HEK293 (cell line): ENCODE measurements at regions not wholly inside any gene's neighbourhood (a gene's known extent, or its start where the extent isn't known, plus 50 kb on each side); places are given as distances from the start of the nearest gene placed in this dataset.

ENCODE experiments used
- CTCF ChIP-seq: fragments of 450-650 bp; formaldehyde crosslinking; IDR thresholded peaks from 2 replicates; pipeline ENCODE4 v1.5.1; 2016; ENCODE audit warnings: missing biosample characterization, missing genetic modification characterization
- ZNF629 ChIP-seq: fragments of 450-650 bp; formaldehyde crosslinking; IDR thresholded peaks from 2 replicates; pipeline ENCODE4 v1.5.1; 2017; ENCODE audit warnings: missing biosample characterization, missing genetic modification characterization
- ZNF768 ChIP-seq: fragments of 450-650 bp; formaldehyde crosslinking; IDR thresholded peaks from 2 replicates; pipeline ENCODE4 v1.5.1; 2018; ENCODE audit warnings: missing biosample characterization, mild to moderate bottlenecking, missing genetic modification characterization
- TF ChIP-seq, protein P1 (sequence below): fragments of 450-650 bp; formaldehyde crosslinking; IDR thresholded peaks from 2 replicates; pipeline ENCODE4 v1.5.1; 2016; ENCODE audit warnings: missing biosample characterization, missing genetic modification characterization, low read depth

- no peak for TF ChIP-seq CTCF
- TF ChIP-seq, protein P1, sequence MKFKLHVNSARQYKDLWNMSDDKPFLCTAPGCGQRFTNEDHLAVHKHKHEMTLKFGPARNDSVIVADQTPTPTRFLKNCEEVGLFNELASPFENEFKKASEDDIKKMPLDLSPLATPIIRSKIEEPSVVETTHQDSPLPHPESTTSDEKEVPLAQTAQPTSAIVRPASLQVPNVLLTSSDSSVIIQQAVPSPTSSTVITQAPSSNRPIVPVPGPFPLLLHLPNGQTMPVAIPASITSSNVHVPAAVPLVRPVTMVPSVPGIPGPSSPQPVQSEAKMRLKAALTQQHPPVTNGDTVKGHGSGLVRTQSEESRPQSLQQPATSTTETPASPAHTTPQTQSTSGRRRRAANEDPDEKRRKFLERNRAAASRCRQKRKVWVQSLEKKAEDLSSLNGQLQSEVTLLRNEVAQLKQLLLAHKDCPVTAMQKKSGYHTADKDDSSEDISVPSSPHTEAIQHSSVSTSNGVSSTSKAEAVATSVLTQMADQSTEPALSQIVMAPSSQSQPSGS (tag by site-specific recombination): no peak
- TF ChIP-seq ZNF768 (tag by site-specific recombination): no peak
- TF ChIP-seq ZNF629 (tag by site-specific recombination): no peak
Observed at GRCh38 chr7:36036590-36036989, 116.5 kb upstream of the EEPD1 start.
